Stimulated activated CD8-positive, alpha-beta memory T cell treated with anti-CD3 and anti-CD28 coated beads, Interleukin-15, amount 100 ng/mL, for 24 hours (primary cell): ENCODE measurements at regions not wholly inside any gene's neighbourhood (a gene's known extent, or its start where the extent isn't known, plus 50 kb on each side); places are given as distances from the start of the nearest gene placed in this dataset.

Experiments
- DNase-seq: peaks from one replicate; pipeline ENCODE4 v3.0.0-alpha.2; 2020; ENCODE audit warnings: low read depth

GRCh38 chr5:109468288-109468676 lies 58.5 kb upstream of the PJA2 start:
- no peak for DNase-seq

DNA sequence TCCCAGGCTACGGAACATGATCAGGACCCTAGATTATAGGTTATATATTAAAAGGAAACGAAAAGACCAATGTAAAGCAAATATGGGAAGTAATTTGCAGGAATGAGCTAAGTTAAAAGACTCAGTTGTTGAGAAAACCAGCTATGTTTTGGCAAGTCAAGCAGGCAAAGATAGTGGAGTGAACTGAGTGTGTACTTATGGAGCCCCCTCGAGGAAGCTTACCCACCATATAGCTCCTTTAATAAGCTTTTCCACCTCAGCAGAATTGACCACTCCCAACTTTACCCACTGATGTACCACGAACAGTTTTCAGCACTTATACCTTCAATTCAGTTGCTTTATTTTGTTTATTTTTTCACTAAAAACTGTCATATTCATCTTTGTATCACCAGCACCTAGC lies 57.3 kb upstream of the PJA2 start:
- no peak for DNase-seq
